Thyroid gland (tissue), 4 donors: ENCODE measurements at regions not wholly inside any gene's neighbourhood (a gene's known extent, or its start where the extent isn't known, plus 50 kb on each side); places are given as distances from the start of the nearest gene placed in this dataset.

Source experiments
- POLR2A ChIP-seq, 2 donors: fragments of 450-650 bp; IDR thresholded peaks; one replicate each; pipeline ENCODE4 v1.6.1; 2017; ENCODE audit warnings: antibody characterized with exemption in 2 of 2, mild to moderate bottlenecking in 2 of 2, moderate library complexity in 1 of 2
- TF ChIP-seq, protein P1 (sequence below), 6 experiments: fragments of 200-600 bp in 3 of 6; fragments of 450-650 bp in 3 of 6; sonication (generic) in 3 of 6; IDR thresholded peaks; one replicate each; pipeline ENCODE4 v1.5.1; 2016 to 2019; ENCODE audit warnings: antibody characterized with exemption in 6 of 6, mild to moderate bottlenecking in 2 of 6, inconsistent platforms in 1 of 6, moderate library complexity in 1 of 6

DNA sequence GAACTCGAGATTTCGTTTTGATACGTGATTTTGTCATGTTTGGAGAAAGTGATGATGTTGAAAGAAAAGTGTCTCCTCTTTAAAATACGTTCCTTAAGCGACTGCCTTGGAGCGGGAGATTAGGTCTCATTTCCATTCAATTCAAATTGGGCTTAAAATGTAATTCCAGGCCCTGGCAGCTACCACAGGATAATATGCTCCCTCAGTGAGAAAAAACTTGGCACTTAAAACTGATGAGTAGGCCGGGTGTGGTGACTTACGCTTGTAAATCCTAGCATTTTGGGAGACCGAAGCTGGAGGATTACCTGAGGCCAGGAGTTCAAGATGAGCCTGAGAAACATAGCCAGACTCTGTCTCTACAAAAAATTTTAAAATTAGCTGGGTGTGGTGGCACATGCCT lies 146.3 kb upstream of the L3MBTL4 start:
- TF ChIP-seq, protein P1, sequence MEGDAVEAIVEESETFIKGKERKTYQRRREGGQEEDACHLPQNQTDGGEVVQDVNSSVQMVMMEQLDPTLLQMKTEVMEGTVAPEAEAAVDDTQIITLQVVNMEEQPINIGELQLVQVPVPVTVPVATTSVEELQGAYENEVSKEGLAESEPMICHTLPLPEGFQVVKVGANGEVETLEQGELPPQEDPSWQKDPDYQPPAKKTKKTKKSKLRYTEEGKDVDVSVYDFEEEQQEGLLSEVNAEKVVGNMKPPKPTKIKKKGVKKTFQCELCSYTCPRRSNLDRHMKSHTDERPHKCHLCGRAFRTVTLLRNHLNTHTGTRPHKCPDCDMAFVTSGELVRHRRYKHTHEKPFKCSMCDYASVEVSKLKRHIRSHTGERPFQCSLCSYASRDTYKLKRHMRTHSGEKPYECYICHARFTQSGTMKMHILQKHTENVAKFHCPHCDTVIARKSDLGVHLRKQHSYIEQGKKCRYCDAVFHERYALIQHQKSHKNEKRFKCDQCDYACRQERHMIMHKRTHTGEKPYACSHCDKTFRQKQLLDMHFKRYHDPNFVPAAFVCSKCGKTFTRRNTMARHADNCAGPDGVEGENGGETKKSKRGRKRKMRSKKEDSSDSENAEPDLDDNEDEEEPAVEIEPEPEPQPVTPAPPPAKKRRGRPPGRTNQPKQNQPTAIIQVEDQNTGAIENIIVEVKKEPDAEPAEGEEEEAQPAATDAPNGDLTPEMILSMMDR (IDR thresholded peaks at IDR 0.05): no peak
- no peak for TF ChIP-seq POLR2A (IDR thresholded peaks at IDR 0.05)
